GM18870 (cell line): ENCODE measurements at regions not wholly inside any gene's neighbourhood (a gene's known extent, or its start where the extent isn't known, plus 50 kb on each side); places are given as distances from the start of the nearest gene placed in this dataset.
"Not testable (repeated sequence)": the region's sequence is repeated elsewhere in the genome, so short reads cannot be mapped to it uniquely, and the experiment has no call there.

ENCODE experiments used
- ATAC-seq: cut with Tn5 transposase; IDR thresholded peaks from one replicate; pipeline ENCODE4 v1.9.1; 2021; ENCODE audit warnings: moderate library complexity; ENCODE audit not compliant: unreplicated experiment

GRCh38 chr21:19490481-19490880, 1086.9 kb upstream of the TMPRSS15 start:
- ATAC-seq = no peak

DNA sequence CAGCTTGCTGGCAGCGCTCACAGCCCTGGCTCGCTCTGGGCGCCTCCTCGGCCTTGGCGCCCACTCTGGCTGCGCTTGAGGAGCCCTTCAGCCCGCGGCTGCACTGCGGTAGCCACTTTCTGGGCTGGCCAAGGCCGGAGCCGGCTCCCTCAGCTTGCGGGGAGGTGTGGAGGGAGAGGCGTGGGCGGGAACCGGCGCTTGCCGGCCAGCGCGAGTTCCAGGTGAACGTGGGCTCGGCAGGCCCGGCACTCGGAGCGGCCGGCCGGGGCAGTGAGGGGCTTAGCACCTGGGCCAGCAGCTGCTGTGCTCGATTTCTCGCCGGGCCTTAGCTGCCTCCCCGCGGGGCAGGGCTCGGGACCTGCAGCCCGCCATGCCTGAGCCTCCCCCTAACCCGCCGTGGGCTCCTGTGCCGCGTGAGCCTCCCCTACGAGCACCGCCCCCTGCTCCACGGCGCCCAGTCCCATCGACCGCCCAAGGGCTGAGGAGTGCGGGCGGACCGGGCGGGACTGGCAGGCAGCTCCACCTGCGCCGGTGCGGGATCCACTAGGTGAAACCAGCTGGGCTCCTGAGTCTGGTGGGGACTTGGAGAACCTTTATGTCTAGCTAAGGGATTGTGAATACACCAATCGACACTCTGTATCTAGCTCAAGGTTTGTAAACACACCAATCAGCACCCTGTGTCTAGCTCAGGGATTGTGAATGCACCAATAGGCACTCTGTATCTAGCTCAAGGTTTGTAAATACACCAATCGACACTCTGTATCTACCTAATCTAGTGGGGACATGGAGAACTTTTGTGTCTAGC, 1090.1 kb upstream of the TMPRSS15 start:
- not testable (repeated sequence) for ATAC-seq

DNA sequence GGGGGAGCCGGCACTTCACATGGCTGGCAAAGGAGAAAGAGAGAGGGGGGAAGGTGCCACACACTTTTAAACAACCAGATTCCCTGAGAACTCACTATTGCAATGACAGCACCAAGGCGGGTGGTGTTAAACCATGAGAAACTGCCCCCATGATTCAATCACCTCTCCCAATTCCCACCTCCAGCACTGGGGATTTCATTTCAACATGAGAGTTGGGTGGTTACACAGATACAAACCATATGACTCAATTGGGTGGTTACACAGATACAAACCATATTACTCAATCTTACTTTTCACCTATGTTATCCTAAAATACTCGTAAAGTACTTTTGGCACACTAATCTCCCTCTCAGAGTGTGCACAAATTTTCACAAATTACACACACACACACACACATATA, 1097.5 kb upstream of the TMPRSS15 start:
- ATAC-seq = no peak

DNA sequence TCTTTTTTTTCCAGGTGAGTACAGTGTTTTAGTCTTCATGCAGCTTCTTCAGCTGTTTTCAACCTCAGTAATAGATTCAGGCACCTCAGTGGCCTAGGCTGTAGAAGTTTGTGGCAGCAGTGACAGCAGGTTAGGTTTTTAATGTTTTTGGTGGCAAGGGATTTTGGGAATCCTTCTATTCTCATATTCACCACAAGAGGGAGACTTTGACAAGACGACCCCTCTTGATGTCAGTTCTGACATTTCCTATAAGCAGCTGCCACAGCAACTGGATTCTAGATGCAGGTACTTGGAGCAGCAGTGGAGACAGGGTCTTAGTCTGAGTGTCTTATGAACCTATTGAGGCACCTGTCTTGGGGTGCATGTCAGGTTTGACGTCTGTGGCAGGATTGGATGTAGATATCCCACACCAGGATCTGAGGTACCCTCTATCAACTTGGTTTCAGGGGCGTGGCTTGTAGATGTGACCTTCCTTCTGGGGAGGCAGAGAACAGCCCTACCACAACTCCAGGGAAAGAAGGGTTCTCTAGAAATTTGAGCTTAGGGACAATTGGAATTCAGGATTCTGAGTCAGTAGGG, 1104.2 kb upstream of the TMPRSS15 start:
- ATAC-seq = no peak

DNA sequence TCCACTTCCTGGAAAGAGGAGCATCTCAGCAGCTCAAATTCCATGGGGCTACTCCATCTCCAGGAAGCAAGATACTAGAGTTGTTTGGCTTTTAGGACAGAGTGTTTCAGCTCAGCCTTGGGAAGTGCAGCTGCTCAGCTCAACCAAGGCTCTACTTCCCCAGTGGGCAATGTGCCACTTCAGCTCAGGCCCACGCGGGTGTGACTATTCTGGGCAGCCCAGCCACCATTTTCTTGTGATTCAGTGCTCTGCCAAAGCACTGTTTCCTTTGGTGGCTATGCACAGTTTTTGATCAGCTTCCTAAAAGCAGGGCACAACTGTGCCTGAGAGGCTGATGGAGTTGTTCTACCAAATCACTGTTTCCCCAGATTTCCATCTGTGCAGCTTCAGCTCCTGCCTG, 1104.9 kb upstream of the TMPRSS15 start:
- no peak for ATAC-seq

- ATAC-seq = no peak
Observed at GRCh38 chr21:19508844-19509243, 1105.3 kb upstream of the TMPRSS15 start.

DNA sequence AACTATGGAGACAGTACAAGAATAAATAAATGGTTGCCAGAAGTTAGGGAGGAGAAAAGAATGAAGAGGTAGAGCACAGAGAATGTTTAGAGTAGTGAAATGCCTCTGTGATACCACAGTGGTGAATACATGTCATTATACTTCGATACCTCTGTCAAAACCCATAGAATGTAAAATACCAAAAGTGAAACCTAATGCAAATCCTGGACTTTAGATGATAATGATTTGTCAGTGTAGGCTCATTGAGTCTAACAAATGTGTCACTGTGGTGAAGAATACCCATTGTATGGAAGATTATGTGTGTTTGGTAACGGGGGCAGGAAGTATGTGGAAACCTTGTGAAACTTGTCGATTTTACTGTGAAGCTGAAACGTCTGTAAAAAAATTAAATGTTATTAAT, 1106.5 kb upstream of the TMPRSS15 start:
- ATAC-seq = no peak

DNA sequence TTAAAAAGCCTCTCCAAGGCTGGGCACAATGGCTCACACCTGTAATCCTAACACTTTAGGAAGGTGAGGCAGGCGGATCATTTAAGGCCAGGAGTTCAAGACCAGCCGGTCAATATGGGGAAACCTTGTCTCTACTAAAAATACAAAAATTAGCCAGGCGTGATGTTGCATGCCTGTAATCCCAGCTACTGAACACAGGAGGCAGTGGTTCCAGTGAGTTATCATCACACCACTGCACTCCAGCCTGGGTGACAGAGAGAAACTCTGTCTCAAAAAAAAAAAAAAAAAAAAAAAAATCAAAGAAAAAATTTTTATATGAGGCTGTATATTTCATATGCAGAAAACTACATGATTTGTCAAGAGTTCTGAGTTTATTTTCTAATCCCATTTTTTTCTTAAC, 1107.1 kb upstream of the TMPRSS15 start:
- no peak for ATAC-seq

GRCh38 chr21:19522381-19522780, 1118.8 kb upstream of the TMPRSS15 start:
- ATAC-seq = no peak

- ATAC-seq = no peak
Observed at GRCh38 chr21:19523061-19523460, 1119.5 kb upstream of the TMPRSS15 start.

DNA sequence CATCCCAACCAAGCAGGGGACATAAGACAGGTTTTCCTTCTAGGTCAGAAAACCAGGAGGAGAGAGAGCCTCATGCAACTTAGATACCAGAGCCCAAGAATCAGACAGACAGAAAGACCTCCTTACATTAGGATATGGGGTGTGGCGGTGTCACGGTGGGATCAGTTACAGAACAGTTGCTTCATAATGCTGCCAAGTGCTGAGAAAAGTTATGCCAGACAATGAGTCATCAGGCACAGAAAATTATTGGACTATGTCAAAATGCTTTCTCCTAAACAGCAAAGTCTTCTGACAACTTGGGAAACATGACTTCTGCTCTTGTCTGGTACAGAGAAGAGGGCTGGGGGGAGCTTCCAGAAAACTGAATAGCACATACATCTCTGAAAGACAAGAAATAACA, 1120.2 kb upstream of the TMPRSS15 start:
- ATAC-seq = no peak

DNA sequence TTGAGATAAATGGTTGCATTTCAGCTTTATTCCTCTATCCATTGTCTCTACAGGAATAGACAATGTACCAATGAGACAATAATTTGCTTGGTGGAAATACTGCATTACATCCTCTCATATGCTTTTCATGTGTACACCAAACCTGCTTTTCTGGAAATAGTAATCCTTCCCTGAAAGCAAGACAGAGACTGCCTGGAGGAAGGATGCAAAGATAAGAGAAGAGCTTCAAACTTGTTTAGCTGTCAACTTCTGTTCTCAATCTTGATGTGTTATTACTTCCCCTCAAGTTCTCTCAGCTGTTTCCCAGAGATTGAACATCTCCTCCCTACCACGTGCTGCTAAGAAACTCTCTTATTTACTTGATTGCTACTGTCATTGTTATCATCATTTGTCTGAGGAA, 1125.4 kb upstream of the TMPRSS15 start:
- ATAC-seq = no peak

GRCh38 chr21:19535356-19535755, 1131.8 kb upstream of the TMPRSS15 start:
- no peak for ATAC-seq

DNA sequence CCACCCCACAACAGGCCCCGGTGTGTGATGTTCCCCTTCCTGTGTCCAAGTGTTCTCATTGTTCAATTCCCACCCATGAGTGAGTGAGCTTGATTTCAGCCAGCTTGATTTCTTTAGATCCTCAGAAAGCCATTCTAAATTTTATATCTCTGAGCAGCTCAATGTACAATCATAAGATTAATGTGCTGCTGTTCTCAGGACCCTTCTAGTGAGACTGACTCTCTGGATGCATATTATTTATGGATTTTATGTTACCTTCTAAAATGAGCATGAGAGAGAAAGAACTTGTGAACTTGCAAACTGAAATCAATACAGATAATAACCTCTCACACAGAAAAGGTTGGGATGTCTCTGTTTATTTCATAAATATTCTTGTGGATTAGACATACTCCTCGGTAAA, 1133.5 kb upstream of the TMPRSS15 start:
- ATAC-seq = no peak

DNA sequence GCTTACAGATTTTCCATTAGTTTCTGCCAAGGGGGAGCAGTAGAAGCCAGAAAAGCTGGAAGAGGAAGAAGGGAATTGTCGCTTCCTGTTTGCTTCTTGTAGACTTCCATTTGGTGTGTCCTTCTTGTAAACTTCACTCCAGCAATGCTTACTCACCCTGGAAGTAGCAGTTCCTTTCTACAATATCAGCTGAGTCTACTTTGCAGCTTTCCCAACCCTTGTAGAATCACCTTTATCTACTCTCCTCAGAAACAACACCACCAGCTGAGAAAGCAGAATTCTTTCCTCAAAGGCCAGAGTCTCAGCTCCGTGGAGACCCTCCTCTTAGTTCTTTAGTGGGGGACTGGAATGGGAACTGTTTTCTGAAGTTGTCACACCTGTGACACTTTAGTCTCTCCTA, 1136.7 kb upstream of the TMPRSS15 start:
- no peak for ATAC-seq

GRCh38 chr21:19541602-19542001, 1138.0 kb upstream of the TMPRSS15 start:
- no peak for ATAC-seq

DNA sequence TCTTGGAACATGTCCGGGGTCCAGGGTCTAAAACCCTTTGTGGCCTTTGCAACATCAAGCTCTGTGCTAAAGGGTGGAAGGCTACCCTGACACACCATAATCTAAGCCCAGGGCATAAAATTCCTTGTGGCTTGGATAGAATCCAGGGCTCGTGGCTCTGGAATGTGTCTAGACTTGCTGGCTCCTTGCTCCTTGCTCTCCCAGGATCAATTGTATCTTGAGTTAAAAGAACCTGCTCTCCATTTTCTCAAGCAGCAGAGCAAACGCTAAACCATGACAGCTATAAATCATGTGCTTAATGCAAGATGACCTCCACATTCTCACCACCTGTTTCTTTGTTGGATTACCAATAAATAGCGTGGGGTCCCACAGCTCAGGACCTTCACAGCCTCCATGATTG, 1140.9 kb upstream of the TMPRSS15 start:
- not testable (repeated sequence) for ATAC-seq

GRCh38 chr21:19547951-19548840, 1144.6 kb upstream of the TMPRSS15 start:
- no peak for ATAC-seq

DNA sequence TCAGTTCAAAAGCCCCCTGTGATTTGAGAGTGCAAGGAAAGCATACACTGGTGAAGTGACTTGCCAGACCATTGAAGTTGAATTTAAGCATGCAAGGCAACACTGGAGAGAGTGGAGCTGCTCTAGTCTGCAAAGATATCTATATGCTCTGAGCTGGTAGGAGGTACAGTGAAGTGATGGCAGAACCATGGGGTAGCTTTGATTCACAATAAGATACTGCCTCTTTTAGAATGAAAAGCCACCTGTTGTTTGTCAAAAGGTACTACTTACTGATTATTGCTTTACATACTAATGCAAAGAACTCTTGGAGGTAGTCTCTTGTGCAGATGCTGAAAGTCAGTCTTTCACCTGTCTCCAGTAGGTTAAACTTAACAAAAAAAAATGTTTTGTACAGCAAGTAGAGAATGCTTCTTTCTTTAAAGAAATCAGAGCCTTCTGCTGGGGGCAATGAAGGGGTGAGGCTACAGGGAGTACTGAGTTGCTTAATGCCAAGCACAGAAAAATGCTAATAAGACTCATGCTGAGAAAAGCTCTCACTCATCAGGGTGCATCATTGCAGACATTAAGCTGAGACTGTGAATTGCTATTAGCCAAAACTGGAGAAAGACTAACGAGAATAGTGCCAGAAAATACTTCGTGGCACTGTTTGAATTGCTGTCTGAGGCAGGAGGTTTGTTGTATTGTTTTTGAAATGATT, 1150.5 kb upstream of the TMPRSS15 start:
- ATAC-seq = no peak

DNA sequence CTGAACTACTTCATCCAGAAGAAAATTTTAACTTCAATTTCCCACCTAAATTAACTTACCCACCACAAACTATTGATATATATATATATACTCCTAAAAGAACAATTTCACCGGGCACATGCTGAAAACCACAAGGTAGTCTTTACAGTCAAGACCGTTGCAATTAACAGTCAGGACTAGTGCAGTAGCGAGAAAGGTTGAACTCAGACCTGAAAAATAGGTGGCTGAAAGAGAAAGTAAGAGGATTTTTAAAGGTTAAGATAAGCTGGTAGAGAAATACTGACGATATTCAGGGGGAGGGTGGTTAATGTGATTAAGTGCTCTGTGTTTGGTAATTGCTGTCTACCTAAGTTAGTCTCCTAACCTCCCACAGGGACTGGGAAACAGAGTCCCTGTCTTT, 1153.5 kb upstream of the TMPRSS15 start:
- ATAC-seq = no peak

GRCh38 chr21:19557488-19557887, 1153.9 kb upstream of the TMPRSS15 start:
- ATAC-seq = no peak
